ENCODE measurements at regions not wholly inside any gene's neighbourhood (a gene's known extent, or its start where the extent isn't known, plus 50 kb on each side); places are given as distances from the start of the nearest gene placed in this dataset.
"Not testable (repeated sequence)": the region's sequence is repeated elsewhere in the genome, so short reads cannot be mapped to it uniquely, and the experiment has no call there.

- Histone ChIP-seq H3K36me3 (ENCODE audit: low read depth) (no peaks in the 10 kb centered on the region), H3K27me3 (ENCODE audit: insufficient read depth, poor library complexity, severe bottlenecking) (no peaks in the 10 kb centered on the region), H3K9me3 (ENCODE audit: severe bottlenecking) (no peaks in the 10 kb centered on the region), H3K27ac (ENCODE audit: poor library complexity, severe bottlenecking) (no peak overlapping the region), H3K4me1 (ENCODE audit: insufficient read depth, poor library complexity, severe bottlenecking) (no peaks in the 10 kb centered on the region), H3K4me3 (ENCODE audit: severe bottlenecking) (no peak overlapping the region)
- ATAC-seq (ENCODE audit: low read depth) (no peak), DNase-seq (ENCODE audit: low spot score) (no peak)
- no peak for TF ChIP-seq CTCF (IDR thresholded peaks at IDR 0.05; ENCODE audit: poor library complexity, severe bottlenecking)
Observed at GRCh38 chr6:19558934-19559333, 278.2 kb upstream of the ID4 start.

- H3K9me3 ChIP-seq (ENCODE audit: severe bottlenecking), result no peaks in the 10 kb centered on the region
- DNase-seq (ENCODE audit: low spot score) (no peak), ATAC-seq (ENCODE audit: low read depth) (no peak)
- H3K27ac ChIP-seq (ENCODE audit: poor library complexity, severe bottlenecking), result no peak overlapping the region
- H3K4me3 ChIP-seq (ENCODE audit: severe bottlenecking), result no peak overlapping the region
- no peaks in the 10 kb centered on the region for H3K36me3 ChIP-seq (ENCODE audit: low read depth)
- no peaks in the 10 kb centered on the region for H3K27me3 ChIP-seq (ENCODE audit: insufficient read depth, poor library complexity, severe bottlenecking)
- TF ChIP-seq CTCF (IDR thresholded peaks at IDR 0.05; ENCODE audit: poor library complexity, severe bottlenecking), result no peak
- no peaks in the 10 kb centered on the region for H3K4me1 ChIP-seq (ENCODE audit: insufficient read depth, poor library complexity, severe bottlenecking)
Observed at GRCh38 chr6:19562468-19562867, 274.7 kb upstream of the ID4 start.

- Histone ChIP-seq H3K4me1 (ENCODE audit: insufficient read depth, poor library complexity, severe bottlenecking) (no peaks in the 10 kb centered on the region), H3K27ac (ENCODE audit: poor library complexity, severe bottlenecking) (no peak overlapping the region), H3K4me3 (ENCODE audit: severe bottlenecking) (no peak overlapping the region), H3K9me3 (ENCODE audit: severe bottlenecking) (no peaks in the 10 kb centered on the region), H3K36me3 (ENCODE audit: low read depth) (no peaks in the 10 kb centered on the region), H3K27me3 (ENCODE audit: insufficient read depth, poor library complexity, severe bottlenecking) (peaks cover 2% of the 10 kb centered on the region)
- no peak for TF ChIP-seq CTCF (IDR thresholded peaks at IDR 0.05; ENCODE audit: poor library complexity, severe bottlenecking)
- no peak for ATAC-seq (ENCODE audit: low read depth)
- DNase-seq (ENCODE audit: low spot score), result no peak
Observed at GRCh38 chr6:19569563-19569962, 267.6 kb upstream of the ID4 start.

- TF ChIP-seq CTCF (IDR thresholded peaks at IDR 0.05; ENCODE audit: poor library complexity, severe bottlenecking), result no peak
- H3K9me3 ChIP-seq (ENCODE audit: severe bottlenecking), result no peaks in the 10 kb centered on the region
- DNase-seq (ENCODE audit: low spot score), result no peak
- H3K4me3 ChIP-seq (ENCODE audit: severe bottlenecking), result no peak overlapping the region
- H3K36me3 ChIP-seq (ENCODE audit: low read depth), result no peaks in the 10 kb centered on the region
- no peak for ATAC-seq (ENCODE audit: low read depth)
- H3K27ac ChIP-seq (ENCODE audit: poor library complexity, severe bottlenecking), result no peak overlapping the region
- peaks cover 2% of the 10 kb centered on the region for H3K27me3 ChIP-seq (ENCODE audit: insufficient read depth, poor library complexity, severe bottlenecking)
- H3K4me1 ChIP-seq (ENCODE audit: insufficient read depth, poor library complexity, severe bottlenecking), result no peaks in the 10 kb centered on the region
Observed at GRCh38 chr6:19571176-19571575, 266.0 kb upstream of the ID4 start.

- Histone ChIP-seq H3K27ac (ENCODE audit: poor library complexity, severe bottlenecking) (no peak overlapping the region), H3K4me3 (ENCODE audit: severe bottlenecking) (no peak overlapping the region), H3K4me1 (ENCODE audit: insufficient read depth, poor library complexity, severe bottlenecking) (no peaks in the 10 kb centered on the region), H3K9me3 (ENCODE audit: severe bottlenecking) (no peaks in the 10 kb centered on the region), H3K27me3 (ENCODE audit: insufficient read depth, poor library complexity, severe bottlenecking) (no peaks in the 10 kb centered on the region), H3K36me3 (ENCODE audit: low read depth) (no peaks in the 10 kb centered on the region)
- TF ChIP-seq CTCF (IDR thresholded peaks at IDR 0.05; ENCODE audit: poor library complexity, severe bottlenecking), result no peak
- DNase-seq (ENCODE audit: low spot score) (no peak), ATAC-seq (ENCODE audit: low read depth) (no peak)
Observed at GRCh38 chr6:19578481-19578880, 258.7 kb upstream of the ID4 start.

- H3K4me1 ChIP-seq (ENCODE audit: insufficient read depth, poor library complexity, severe bottlenecking); H3K4me3 ChIP-seq (ENCODE audit: severe bottlenecking); H3K27ac ChIP-seq (ENCODE audit: poor library complexity, severe bottlenecking); ATAC-seq (ENCODE audit: low read depth); H3K36me3 ChIP-seq (ENCODE audit: low read depth); H3K9me3 ChIP-seq (ENCODE audit: severe bottlenecking); DNase-seq (ENCODE audit: low spot score); H3K27me3 ChIP-seq (ENCODE audit: insufficient read depth, poor library complexity, severe bottlenecking): not testable (repeated sequence)
Observed at GRCh38 chr6:19584207-19584606, 253.0 kb upstream of the ID4 start.

Data from RWPE2 (cell line).